Fibroblast of villous mesenchyme (primary cell): ENCODE measurements at regions not wholly inside any gene's neighbourhood (a gene's known extent, or its start where the extent isn't known, plus 50 kb on each side); places are given as distances from the start of the nearest gene placed in this dataset.
"Not testable (repeated sequence)": the region's sequence is repeated elsewhere in the genome, so short reads cannot be mapped to it uniquely, and the experiment has no call there.

Experiments
- DNase-seq: peaks from one replicate; pipeline ENCODE4 v3.0.0-alpha.2; 2010; ENCODE audit warnings: low read depth
- H3K4me3 ChIP-seq: 2 replicates; pipeline ENCODE4 v1.5.1; 2011; ENCODE audit warnings: low read depth, mild to moderate bottlenecking, low read length
- CTCF ChIP-seq: IDR thresholded peaks from 2 replicates; pipeline ENCODE4 v1.5.1; 2012; ENCODE audit warnings: low read depth, mild to moderate bottlenecking, low read length; ENCODE audit not compliant: insufficient read depth

- TF ChIP-seq CTCF: no peak
- no peak overlapping the region for H3K4me3 ChIP-seq
- no peak for DNase-seq
Observed at GRCh38 chr6:79135973-79136470, 58.0 kb upstream of the PHIP start.

GRCh38 chr6:79134699-79135474 lies 56.8 kb upstream of the PHIP start:
- no peak for DNase-seq
- no peak overlapping the region for H3K4me3 ChIP-seq
- no peak for TF ChIP-seq CTCF

GRCh38 chr6:79133173-79133572 lies 55.1 kb upstream of the PHIP start:
- DNase-seq: no peak

GRCh38 chr6:79131220-79131619 lies 53.2 kb upstream of the PHIP start:
- H3K4me3 ChIP-seq, DNase-seq: not testable (repeated sequence)

More at GRCh38 chr6:79133173-79133572, 55.1 kb upstream of the PHIP start:
- no peak for TF ChIP-seq CTCF
- H3K4me3 ChIP-seq: no peak overlapping the region
